ENCODE measurements at regions not wholly inside any gene's neighbourhood (a gene's known extent, or its start where the extent isn't known, plus 50 kb on each side); places are given as distances from the start of the nearest gene placed in this dataset.

GRCh38 chr4:18214411-18215055, 193.0 kb upstream of the LCORL start:
- Histone ChIP-seq H3K79me2 (ENCODE audit: insufficient read depth, low read length) (no peaks in the 10 kb centered on the region), H4K20me1 (ENCODE audit: low read depth, low read length) (no peaks in the 10 kb centered on the region), H3K4me2 (ENCODE audit: low read depth, low read length, poor library complexity, severe bottlenecking) (no peak overlapping the region), H3K9ac (ENCODE audit: low read length) (no peak overlapping the region), H3K9me3 (ENCODE audit: insufficient read depth, low read length) (no peaks in the 10 kb centered on the region), H3K9me2 (replicated peaks; ENCODE audit: insufficient read depth, low read length) (no peaks in the 10 kb centered on the region), H3K4me3 (ENCODE audit: insufficient read depth, low read length, poor library complexity, severe bottlenecking) (no peak overlapping the region), H3K27ac (ENCODE audit: low read depth, low read length) (no peak overlapping the region), H3K27me3 (ENCODE audit: low read length) (no peaks in the 10 kb centered on the region), H3F3A (ENCODE audit: insufficient read depth) (no peaks in the 10 kb centered on the region), H3K36me3 (ENCODE audit: low read length) (no peaks in the 10 kb centered on the region), H2AFZ (ENCODE audit: low read depth, low read length, severe bottlenecking) (no peak overlapping the region)
- no peak for TF ChIP-seq EZH2phosphoT487 (conservative IDR thresholded peaks at IDR 0.05; ENCODE audit: low read length)
- TF ChIP-seq CTCF (IDR thresholded peaks at IDR 0.05; ENCODE audit: insufficient read depth, low read length, poor library complexity, severe bottlenecking) = no peak

GRCh38 chr4:18213576-18214198, 192.1 kb upstream of the LCORL start:
- no peaks in the 10 kb centered on the region for H4K20me1 ChIP-seq (ENCODE audit: low read depth, low read length)
- no peaks in the 10 kb centered on the region for H3F3A ChIP-seq (ENCODE audit: insufficient read depth)
- H3K9ac ChIP-seq (ENCODE audit: low read length) = no peak overlapping the region
- no peak overlapping the region for H3K4me3 ChIP-seq (ENCODE audit: insufficient read depth, low read length, poor library complexity, severe bottlenecking)
- no peak overlapping the region for H2AFZ ChIP-seq (ENCODE audit: low read depth, low read length, severe bottlenecking)
- no peaks in the 10 kb centered on the region for H3K36me3 ChIP-seq (ENCODE audit: low read length)
- no peaks in the 10 kb centered on the region for H3K9me3 ChIP-seq (ENCODE audit: insufficient read depth, low read length)
- TF ChIP-seq EZH2phosphoT487 (conservative IDR thresholded peaks at IDR 0.05; ENCODE audit: low read length) (no peak), CTCF (IDR thresholded peaks at IDR 0.05; ENCODE audit: insufficient read depth, low read length, poor library complexity, severe bottlenecking) (no peak)
- H3K27ac ChIP-seq (ENCODE audit: low read depth, low read length) = no peak overlapping the region
- no peaks in the 10 kb centered on the region for H3K9me2 ChIP-seq (replicated peaks; ENCODE audit: insufficient read depth, low read length)
- H3K27me3 ChIP-seq (ENCODE audit: low read length) = no peaks in the 10 kb centered on the region
- no peak overlapping the region for H3K4me2 ChIP-seq (ENCODE audit: low read depth, low read length, poor library complexity, severe bottlenecking)
- H3K79me2 ChIP-seq (ENCODE audit: insufficient read depth, low read length) = no peaks in the 10 kb centered on the region

GRCh38 chr4:18209448-18209847, 187.9 kb upstream of the LCORL start:
- Histone ChIP-seq H3K9me3 (ENCODE audit: insufficient read depth, low read length) (no peaks in the 10 kb centered on the region), H2AFZ (ENCODE audit: low read depth, low read length, severe bottlenecking) (no peak overlapping the region), H3K4me2 (ENCODE audit: low read depth, low read length, poor library complexity, severe bottlenecking) (no peak overlapping the region), H3K27ac (ENCODE audit: low read depth, low read length) (no peak overlapping the region), H3K36me3 (ENCODE audit: low read length) (no peaks in the 10 kb centered on the region), H3K79me2 (ENCODE audit: insufficient read depth, low read length) (no peaks in the 10 kb centered on the region), H3K9ac (ENCODE audit: low read length) (no peak overlapping the region), H3K27me3 (ENCODE audit: low read length) (no peaks in the 10 kb centered on the region), H4K20me1 (ENCODE audit: low read depth, low read length) (no peaks in the 10 kb centered on the region), H3F3A (ENCODE audit: insufficient read depth) (no peaks in the 10 kb centered on the region), H3K4me3 (ENCODE audit: insufficient read depth, low read length, poor library complexity, severe bottlenecking) (no peak overlapping the region), H3K9me2 (replicated peaks; ENCODE audit: insufficient read depth, low read length) (no peaks in the 10 kb centered on the region)
- no peak for TF ChIP-seq CTCF (IDR thresholded peaks at IDR 0.05; ENCODE audit: insufficient read depth, low read length, poor library complexity, severe bottlenecking)
- TF ChIP-seq EZH2phosphoT487 (conservative IDR thresholded peaks at IDR 0.05; ENCODE audit: low read length) = no peak

Measured in SU-DHL-6 (cell line).